ENCODE measurements at regions not wholly inside any gene's neighbourhood (a gene's known extent, or its start where the extent isn't known, plus 50 kb on each side); places are given as distances from the start of the nearest gene placed in this dataset.

DNA sequence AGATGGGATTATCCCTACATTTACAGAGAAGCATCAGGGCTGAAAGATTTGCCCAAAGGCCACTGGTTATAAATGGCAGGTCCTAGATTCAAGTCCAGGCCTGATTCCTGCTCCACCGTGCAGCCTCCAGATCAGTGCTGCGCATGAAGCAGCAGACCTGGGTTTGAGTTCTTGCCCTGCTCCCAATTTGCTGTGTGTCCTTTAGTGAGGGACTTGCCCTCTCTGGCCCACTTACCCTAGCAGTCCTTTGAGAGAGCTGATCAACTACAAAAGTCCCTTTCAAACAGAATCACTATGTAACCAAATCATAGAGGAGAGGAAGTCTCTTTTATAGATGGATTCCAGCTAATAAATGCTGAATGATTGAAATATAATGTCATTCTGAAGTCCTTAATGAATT lies 200.4 kb downstream of the RAB11FIP4 start:
- no peak overlapping the region for H2BK20ac ChIP-seq (ENCODE audit: low read length)
- POLR2A ChIA-PET (ENCODE audit: partially characterized antibody) = no interaction called here
- H3K79me2 ChIP-seq (ENCODE audit: control insufficient read depth in 1 of 2, insufficient read depth in 2 of 2, low read length in 2 of 2) = no peaks in the 10 kb centered on the region
- H4K5ac ChIP-seq (ENCODE audit: insufficient read length, low read depth, low read length) = no peak overlapping the region
- no peak overlapping the region for H2AFZ ChIP-seq (ENCODE audit: low read length)
- H2BK15ac ChIP-seq (ENCODE audit: low read length) = no peak overlapping the region
- no peak overlapping the region for H2BK120ac ChIP-seq (replicated peaks; ENCODE audit: low read depth, low read length)
- no peak for FAIRE-seq
- no peaks in the 10 kb centered on the region for H4K20me1 ChIP-seq (replicated peaks in 1 of 2; ENCODE audit: control insufficient read depth in 1 of 2, insufficient read depth in 2 of 2, low read length in 2 of 2)
- no peak overlapping the region for H4K91ac ChIP-seq (replicated peaks; ENCODE audit: insufficient read length, low read length)
- 96% methylated on average over 2 of the region's 2 CpGs; no CpG with 5 or more reads in 1 of the 2 experiments for WGBS, 2 experiments (ENCODE audit: extremely low coverage in 1 of 2, insufficient coverage in 1 of 2, insufficient read length in 1 of 2, insufficient replicate concordance in 2 of 2, low coverage in 1 of 2, low lambda C conversion rate in 2 of 2, missing lambda C conversion rate in 1 of 2)
- H3K9me3 ChIP-seq (ENCODE audit: insufficient read depth in 2 of 2, low read depth in 1 of 2, low read length in 1 of 2) = no peaks in the 10 kb centered on the region
- CTCF ChIA-PET (ENCODE audit: partially characterized antibody) = no interaction called here
- H3K4me2 ChIP-seq (ENCODE audit: insufficient read depth in 1 of 2, low read depth in 2 of 2, low read length in 2 of 2) = no peak overlapping the region
- H3K36me3 ChIP-seq (ENCODE audit: control insufficient read depth in 2 of 4, insufficient read depth in 4 of 4, low read length in 3 of 4) = no peaks in the 10 kb centered on the region
- H3K9ac ChIP-seq (replicated peaks in 1 of 4; ENCODE audit: extremely low read depth in 1 of 4, low read depth in 3 of 4, low read length in 3 of 4) = no peak overlapping the region
- no peak overlapping the region for H2BK12ac ChIP-seq (ENCODE audit: low read depth, low read length)
- no peaks in the 10 kb centered on the region for H3K79me1 ChIP-seq (ENCODE audit: low read depth, low read length)
- H3K23me2 ChIP-seq (ENCODE audit: low read depth, low read length) = no peaks in the 10 kb centered on the region
- no peak overlapping the region for H3K23ac ChIP-seq (ENCODE audit: insufficient read length)
- no peak overlapping the region for H3K18ac ChIP-seq (ENCODE audit: extremely low read depth, low read length)
- no peak overlapping the region for H3K56ac ChIP-seq (replicated peaks; ENCODE audit: insufficient read length, low read depth, low read length)
- peaks cover 0 to 4% (median 2%) of the 10 kb centered on the region in 4 experiments; a peak in 3 of 7 replicates for H3K4me1 ChIP-seq (replicated peaks in 1 of 4; ENCODE audit: control insufficient read depth in 3 of 4, insufficient read depth in 4 of 4, low read length in 3 of 4)
- DNase-seq (ENCODE audit: low read depth in 1 of 2, low spot score in 2 of 2) = no peak
- no peak overlapping the region for H4K8ac ChIP-seq (ENCODE audit: extremely low read depth, insufficient read depth, low read length)
- no peaks in the 10 kb centered on the region for H3K27me3 ChIP-seq (replicated peaks in 1 of 4; ENCODE audit: control insufficient read depth in 3 of 4, extremely low read depth in 1 of 4, insufficient read depth in 3 of 4, low read length in 3 of 4)
- no peak overlapping the region for H3K14ac ChIP-seq (ENCODE audit: insufficient read length)
- H3K4ac ChIP-seq (replicated peaks; ENCODE audit: insufficient read length, low read depth, low read length) = no peak overlapping the region
- H2AK5ac ChIP-seq (ENCODE audit: low read depth, low read length) = no peak overlapping the region
- no peak overlapping the region for H2BK5ac ChIP-seq (ENCODE audit: low read depth, low read length)
- H3K27ac ChIP-seq (ENCODE audit: low read depth, low read length) = no peak overlapping the region
- TF ChIP-seq EP300 (IDR thresholded peaks at IDR 0.05; ENCODE audit: borderline replicate concordance in 1 of 2, low read depth in 2 of 2, low read length in 2 of 2) = no peak
- no peak overlapping the region for H3K4me3 ChIP-seq (ENCODE audit: extremely low read depth in 1 of 4, insufficient read depth in 2 of 4, low read depth in 3 of 4, low read length in 4 of 4)

All from H1 (cell line).